22Rv1 (cell line): ENCODE measurements at regions not wholly inside any gene's neighbourhood (a gene's known extent, or its start where the extent isn't known, plus 50 kb on each side); places are given as distances from the start of the nearest gene placed in this dataset.
A peak's percentile ranks its signal among the peaks of the same experiment; 100 is the strongest.
"Not testable (repeated sequence)": the region's sequence is repeated elsewhere in the genome, so short reads cannot be mapped to it uniquely, and the experiment has no call there.

Experiments
- H3K27ac ChIP-seq: fragments of 450-650 bp; 2 replicates; pipeline ENCODE4 v1.5.1; 2017
- ZFX ChIP-seq: fragments of 450-650 bp; IDR thresholded peaks from 2 replicates; pipeline ENCODE4 v1.6.1; 2017; ENCODE audit warnings: antibody characterized with exemption, borderline replicate concordance
- TF ChIP-seq, protein P1 (sequence below): fragments of 450-650 bp; IDR thresholded peaks from 2 replicates; pipeline ENCODE4 v1.5.1; 2017; ENCODE audit warnings: mild to moderate bottlenecking

DNA sequence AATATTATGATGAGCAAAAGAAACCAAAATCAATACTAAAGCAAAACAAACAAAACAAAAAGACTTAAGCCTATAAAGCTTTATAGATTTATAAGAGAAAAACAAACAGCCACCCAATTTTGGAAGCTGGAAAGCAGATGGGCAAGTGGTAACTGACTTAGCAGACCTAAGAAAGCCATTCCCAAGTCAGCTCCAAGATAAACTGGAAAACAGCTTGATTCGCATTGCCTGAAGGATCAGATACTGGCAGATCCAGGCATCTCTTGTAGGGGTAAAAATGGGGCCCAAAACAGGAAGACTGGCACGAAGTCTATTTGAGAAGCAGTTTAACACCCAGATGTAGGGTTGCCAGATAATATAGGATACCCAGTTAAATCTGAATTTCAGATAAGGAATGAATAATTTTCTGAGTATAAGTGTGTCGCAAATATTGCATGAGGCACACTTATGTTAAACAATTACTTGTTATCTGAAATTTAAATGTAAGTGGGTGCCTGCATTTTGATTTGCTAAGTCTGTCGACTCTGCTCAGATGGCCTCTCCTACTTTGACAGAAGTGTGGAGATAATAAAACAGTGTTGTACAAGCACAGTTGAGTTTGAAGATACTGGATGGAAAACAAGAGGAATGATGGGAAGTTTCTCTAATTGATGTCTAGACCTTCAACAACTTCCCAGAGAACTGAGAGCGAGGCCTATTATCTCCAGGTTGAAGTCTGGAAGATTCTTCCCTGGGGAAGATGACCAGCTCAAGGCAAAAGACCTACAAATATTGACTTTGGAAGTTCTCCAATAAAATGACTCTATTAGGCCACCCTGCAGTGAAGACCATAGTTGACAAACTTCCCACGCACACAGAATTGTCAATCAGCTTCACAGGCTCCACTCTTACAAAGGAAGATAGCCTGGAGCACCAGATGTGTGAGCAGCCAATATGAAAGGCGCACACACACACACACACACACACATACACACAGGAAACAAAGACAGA, 113.4 kb downstream of the FAM50B start:
- TF ChIP-seq, protein P1, sequence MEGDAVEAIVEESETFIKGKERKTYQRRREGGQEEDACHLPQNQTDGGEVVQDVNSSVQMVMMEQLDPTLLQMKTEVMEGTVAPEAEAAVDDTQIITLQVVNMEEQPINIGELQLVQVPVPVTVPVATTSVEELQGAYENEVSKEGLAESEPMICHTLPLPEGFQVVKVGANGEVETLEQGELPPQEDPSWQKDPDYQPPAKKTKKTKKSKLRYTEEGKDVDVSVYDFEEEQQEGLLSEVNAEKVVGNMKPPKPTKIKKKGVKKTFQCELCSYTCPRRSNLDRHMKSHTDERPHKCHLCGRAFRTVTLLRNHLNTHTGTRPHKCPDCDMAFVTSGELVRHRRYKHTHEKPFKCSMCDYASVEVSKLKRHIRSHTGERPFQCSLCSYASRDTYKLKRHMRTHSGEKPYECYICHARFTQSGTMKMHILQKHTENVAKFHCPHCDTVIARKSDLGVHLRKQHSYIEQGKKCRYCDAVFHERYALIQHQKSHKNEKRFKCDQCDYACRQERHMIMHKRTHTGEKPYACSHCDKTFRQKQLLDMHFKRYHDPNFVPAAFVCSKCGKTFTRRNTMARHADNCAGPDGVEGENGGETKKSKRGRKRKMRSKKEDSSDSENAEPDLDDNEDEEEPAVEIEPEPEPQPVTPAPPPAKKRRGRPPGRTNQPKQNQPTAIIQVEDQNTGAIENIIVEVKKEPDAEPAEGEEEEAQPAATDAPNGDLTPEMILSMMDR: no peak
- no peak for TF ChIP-seq ZFX
- H3K27ac ChIP-seq: peak overlapping the region; percentile 45

DNA sequence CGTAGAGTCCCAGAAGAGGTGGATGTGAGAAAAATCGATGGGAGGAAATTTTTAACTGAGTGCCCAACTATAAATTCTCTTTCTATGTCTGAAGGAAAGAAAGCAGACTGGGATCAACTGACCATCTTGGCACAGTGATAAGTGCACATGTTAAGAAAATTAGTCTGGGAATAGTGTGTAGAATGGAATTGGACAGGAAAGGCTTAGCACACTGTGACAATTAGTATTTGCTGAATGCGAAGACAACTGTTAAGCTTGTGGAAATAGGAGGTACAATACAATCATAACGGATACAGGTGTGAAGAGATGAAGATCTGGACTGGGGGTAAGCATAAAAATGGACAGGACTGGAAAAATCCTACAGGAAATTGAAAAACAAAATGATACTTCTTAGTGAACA, 114.3 kb downstream of the FAM50B start:
- peak overlapping the region; percentile 45 for H3K27ac ChIP-seq
- TF ChIP-seq ZFX: no peak
- TF ChIP-seq, protein P1: no peak

- no peak for TF ChIP-seq ZFX
- TF ChIP-seq, protein P1: no peak
- no peak overlapping the region for H3K27ac ChIP-seq
Measured at GRCh38 chr6:3965071-3965718, 113.7 kb downstream of the FAM217A start.

GRCh38 chr6:3966426-3966825, 112.5 kb downstream of the FAM217A start:
- TF ChIP-seq ZFX: no peak
- TF ChIP-seq, protein P1: no peak
- H3K27ac ChIP-seq: no peak overlapping the region

- TF ChIP-seq ZFX: no peak
- TF ChIP-seq, protein P1: no peak
- H3K27ac ChIP-seq: no peak overlapping the region
Measured at GRCh38 chr6:3970097-3970496, 108.8 kb downstream of the FAM217A start.

- H3K27ac ChIP-seq: not testable (repeated sequence)
Measured at GRCh38 chr6:3973152-3973551, 105.8 kb downstream of the FAM217A start.

GRCh38 chr6:3977875-3978711, 100.8 kb downstream of the FAM217A start:
- H3K27ac ChIP-seq: no peak overlapping the region
- TF ChIP-seq ZFX: no peak
- TF ChIP-seq, protein P1: peak; percentile 79

DNA sequence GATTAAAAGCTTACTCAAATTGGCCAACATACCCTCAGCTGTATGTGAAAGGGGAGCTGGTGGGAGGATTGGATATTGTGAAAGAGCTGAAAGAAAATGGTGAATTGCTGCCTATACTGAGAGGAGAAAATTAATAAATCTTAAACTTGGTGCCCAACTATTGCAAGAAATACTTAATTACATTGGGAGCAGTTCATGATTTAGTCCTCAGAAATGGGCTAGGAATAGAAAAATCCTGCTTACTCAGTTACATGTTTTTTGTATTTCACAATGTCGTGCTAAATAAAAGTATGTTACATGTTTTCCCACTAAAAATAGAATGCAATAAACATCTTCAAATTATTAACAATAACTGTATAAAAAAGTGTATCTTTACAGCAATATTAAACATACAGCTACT, 100.0 kb downstream of the FAM217A start:
- not testable (repeated sequence) for H3K27ac ChIP-seq
